Superior temporal gyrus (tissue), 1 donor: ENCODE measurements at regions not wholly inside any gene's neighbourhood (a gene's known extent, or its start where the extent isn't known, plus 50 kb on each side); places are given as distances from the start of the nearest gene placed in this dataset.
"Not testable (repeated sequence)": the region's sequence is repeated elsewhere in the genome, so short reads cannot be mapped to it uniquely, and the experiment has no call there.

Experiments used
- DNase-seq: peaks from one replicate; pipeline ENCODE4 v3.0.0-alpha.2; 2016; ENCODE audit errors: extremely low spot score

GRCh38 chr11:134845474-134846327 is 433.7 kb upstream of the B3GAT1 start:
- DNase-seq: no peak

DNA sequence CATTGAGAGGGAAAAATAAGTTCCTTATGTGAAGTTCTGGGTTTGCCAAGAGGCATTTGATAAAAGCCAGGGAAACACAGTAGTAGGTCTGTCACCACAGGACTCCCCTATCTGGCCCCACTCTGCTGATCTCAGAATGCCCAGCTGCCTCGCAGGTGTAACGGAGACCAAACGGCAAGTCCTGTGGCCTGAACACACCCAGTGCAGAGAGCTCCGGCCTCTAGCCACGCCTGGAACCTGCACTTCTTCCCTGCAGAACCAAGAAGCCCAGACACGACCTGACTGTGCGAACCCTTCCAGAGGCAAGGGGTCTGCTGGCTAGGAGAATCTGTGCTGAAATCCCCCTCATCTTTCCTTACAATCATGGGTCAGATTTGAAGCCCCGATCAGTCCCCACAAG is 432.8 kb upstream of the B3GAT1 start:
- no peak for DNase-seq

- no peak for DNase-seq
Measured at GRCh38 chr11:134843735-134844134, 431.7 kb upstream of the B3GAT1 start.

GRCh38 chr11:134843020-134843419 is 431.0 kb upstream of the B3GAT1 start:
- no peak for DNase-seq

- no peak for DNase-seq
Measured at GRCh38 chr11:134841972-134842371, 429.9 kb upstream of the B3GAT1 start.

GRCh38 chr11:134841411-134841810 is 429.4 kb upstream of the B3GAT1 start:
- DNase-seq: no peak

DNA sequence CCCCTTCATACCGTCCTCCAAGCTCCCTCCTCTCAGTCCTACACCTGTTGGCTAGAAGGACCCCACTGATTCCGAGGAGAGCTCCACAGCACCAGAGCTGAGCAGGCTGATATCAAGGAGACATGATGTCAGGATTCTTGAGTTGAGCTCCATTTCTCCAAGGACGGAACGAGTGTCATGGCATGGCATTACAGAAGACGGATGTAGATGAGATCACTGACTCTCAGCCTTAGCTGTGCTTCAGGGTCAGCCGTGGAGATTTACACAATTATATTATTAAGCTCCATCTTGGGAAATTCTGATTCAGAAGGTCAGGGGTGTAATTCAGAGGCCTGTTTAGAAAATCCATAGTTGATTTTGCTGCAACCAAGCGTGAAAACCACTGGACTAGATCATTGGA is 428.9 kb upstream of the B3GAT1 start:
- DNase-seq: no peak

DNA sequence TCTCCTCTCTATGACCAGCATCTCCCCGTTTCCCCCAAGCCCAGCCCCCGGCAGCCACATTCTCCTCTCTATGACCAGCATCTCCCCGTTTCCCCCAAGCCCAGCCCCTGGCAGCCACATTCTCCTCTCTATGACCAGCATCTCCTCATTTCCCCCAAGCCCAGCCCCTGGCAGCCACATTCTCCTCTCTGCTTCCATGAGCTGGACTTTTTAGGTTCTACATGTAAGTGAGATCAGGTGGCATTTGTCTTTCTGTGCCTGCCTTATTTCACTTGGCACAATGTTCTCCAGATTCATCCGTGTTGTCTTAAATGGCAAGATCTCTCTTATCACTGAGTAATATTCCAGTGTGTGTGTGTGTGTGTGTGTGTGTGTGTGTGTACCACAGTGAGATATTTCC is 428.1 kb upstream of the B3GAT1 start:
- not testable (repeated sequence) for DNase-seq

DNA sequence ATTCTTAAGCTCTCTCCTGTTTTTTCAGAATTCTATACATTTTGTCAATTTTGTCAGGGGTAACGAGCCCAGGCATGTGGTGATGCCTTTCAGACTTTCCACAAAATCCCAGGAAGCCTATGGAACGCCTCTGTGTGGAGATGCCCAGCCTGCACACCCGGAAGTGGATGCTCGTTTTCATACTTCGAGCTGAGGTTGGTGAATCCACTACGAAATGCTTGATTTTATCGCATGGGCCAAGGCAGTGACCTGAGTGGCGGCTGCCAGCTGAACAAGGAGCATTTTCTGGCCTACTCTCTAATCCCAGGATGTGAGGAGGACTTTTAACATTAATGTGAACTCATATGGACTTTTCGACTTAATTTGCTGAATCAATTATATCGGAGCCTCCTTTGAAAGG is 426.7 kb upstream of the B3GAT1 start:
- DNase-seq: no peak

- DNase-seq: no peak
Measured at GRCh38 chr11:134837887-134838232, 425.8 kb upstream of the B3GAT1 start.

DNA sequence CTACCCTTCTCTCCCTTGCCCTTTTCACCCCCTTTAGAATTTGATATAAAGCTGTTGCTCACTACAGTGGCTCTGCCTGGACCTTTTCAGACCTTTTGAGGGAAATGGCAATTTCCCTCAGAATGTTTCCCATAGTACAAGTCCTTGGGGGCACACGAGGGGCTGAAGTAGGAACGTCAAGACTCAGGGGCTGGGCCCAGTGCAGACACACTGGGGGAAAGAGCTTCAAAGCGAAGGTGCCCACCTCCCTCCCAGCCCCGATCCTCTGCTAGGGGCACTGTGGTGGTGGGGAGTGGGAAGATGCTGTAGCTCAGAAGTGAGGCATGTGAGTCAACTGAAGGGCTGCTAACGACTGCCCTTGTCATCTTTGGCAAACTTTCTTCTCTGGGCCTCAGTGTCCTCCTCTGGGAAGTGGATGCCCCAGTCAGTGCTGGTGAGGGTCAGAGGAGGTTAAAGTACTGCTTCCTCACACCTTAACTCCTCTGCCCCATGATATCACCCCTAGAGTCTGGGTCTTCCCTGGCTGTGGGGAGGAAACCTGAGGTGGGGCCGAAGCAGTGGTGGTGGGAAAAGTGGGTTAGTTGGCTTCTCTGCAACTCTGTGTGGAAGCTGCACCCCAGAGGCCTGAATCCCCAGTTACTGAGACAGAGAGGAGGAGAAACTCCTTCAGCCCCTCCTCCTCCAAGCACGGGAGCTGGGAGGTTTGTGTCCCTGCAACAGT is 425.3 kb upstream of the B3GAT1 start:
- DNase-seq: no peak

DNA sequence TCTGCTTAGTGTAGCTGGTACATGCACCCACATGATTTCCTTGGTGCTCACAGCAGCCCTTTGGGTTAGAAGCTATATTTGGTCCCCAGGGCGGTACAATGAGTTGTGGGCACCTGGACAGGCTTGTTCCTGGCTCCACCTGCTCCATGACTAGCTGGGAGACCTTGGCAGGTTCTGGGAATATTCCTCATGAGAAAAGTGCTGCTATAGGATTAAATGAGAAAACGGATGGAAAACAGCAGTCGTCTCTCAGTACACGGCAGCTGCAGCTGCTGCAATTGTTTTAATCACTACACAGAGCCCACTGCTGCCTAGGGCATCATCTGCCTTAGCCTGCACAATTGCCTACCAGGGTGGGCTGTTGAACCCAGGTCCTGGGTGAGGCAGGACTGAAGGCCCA is 424.5 kb upstream of the B3GAT1 start:
- DNase-seq: no peak

DNA sequence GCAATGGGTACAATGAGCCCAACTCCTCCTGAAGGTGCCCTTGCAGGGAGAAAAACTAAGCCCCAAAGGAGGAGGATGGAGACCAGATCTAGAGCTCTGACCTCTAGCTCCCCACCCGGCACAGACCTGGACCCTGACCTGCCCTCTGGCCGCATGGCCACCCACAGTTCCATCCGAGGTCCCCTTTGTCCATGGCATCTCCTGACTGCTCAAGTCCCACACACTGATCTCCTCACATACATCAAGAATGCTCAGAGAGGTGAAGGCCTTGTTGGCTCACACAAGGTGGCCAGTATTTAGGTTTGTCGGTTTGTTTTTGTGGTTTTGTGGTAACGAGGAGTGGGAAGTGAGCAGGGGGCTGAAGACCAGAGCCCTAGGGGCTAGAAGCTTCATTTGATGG is 423.5 kb upstream of the B3GAT1 start:
- DNase-seq: no peak

DNA sequence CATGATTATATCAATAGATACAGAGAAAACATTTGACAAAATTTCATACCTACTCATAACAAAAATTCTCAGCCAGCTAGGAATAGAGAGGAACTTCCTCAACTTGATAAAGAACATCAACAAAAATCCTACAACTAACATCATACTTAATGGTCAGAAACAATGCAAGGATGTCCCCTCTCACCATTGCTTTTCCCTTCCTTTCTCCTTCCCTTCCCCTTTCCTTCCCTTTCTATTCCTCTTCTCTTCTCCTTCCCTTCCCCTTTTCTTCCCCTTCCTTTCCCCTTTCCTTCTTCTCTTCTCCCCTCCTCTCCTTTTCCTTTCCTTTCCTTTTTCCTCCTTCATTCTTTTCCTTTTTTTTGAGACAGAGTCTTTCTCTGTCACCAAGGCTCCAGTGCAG is 418.3 kb upstream of the B3GAT1 start:
- no peak for DNase-seq

DNA sequence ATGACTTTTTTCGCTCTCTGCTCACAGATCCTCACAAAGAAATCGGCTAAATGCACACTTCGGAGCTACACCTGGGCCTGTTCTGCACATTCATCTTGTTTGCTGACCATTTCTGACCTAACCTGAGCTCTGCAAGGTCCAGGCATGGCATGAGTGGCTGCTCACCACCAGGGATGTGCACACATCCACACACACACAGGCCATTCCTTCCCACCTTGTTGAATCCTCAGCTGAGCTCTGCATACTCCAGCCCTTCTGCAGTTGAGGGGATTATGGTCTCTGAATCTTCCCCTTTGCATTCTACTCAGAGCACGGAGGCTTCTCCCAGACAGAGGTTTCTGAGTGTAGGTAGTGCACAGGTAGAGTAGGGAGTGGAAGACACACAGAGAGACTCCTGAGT is 411.9 kb upstream of the B3GAT1 start:
- no peak for DNase-seq

GRCh38 chr11:134822897-134823296 is 410.9 kb upstream of the B3GAT1 start:
- DNase-seq: peak; percentile 17

- DNase-seq: no peak
Measured at GRCh38 chr11:134821422-134821821, 409.4 kb upstream of the B3GAT1 start.

DNA sequence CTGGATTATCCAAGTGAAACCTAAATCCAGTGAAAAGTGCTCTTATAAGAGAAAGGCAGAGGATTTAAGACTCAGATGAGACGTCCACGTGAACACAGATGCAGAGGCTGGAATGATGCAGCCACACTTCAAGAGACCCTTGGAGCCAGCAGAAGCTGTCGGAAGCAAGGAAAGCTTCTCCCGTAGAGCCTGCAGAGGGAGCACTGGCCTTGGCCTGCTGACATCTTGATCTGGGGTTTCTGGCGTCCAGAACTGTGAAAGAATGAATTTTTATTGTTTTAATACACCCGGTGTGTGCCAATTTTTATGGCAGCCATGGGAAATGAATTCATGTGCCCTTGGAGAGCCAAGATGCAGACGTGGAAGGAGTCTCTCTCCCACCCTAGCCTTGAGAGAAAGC is 407.0 kb upstream of the B3GAT1 start:
- DNase-seq: no peak

DNA sequence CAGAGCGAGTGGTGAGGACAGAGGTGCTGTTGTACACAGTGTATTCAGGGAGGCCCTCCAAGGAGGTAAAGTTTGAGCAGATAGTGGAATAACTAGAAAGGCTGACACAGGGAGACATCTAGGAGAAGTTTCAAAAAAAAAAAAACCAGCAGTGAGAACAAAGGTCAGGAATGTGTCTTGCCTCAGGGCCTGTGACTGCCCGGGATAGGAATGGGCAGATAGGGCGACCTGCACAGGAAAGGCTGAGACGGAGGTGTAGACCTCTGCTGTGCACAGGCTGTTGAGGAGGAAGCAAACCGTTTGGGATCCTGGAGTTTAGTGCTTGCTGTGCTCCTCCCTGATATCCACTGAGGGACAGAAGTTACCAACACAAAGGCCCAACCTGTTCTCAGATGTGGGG is 406.5 kb upstream of the B3GAT1 start:
- DNase-seq: no peak

DNA sequence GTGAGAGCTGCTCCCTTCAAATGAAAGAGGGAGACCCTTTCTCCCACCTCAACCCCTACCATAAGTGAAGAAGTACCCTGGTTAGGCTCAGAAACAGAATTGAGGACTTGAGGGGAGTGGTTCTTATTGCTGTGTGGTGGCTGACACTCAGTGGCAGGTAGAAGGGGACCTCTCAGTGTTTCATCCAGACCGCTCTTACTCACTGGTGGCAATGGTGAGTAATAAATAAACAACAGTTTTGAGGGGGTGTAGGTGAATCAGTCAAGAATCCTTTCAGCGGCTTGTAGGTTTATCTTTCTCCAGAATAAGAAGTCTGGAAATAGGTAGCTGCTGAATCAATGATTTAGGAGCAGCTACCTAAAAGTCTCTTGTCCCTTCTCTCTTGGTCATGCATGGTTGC is 403.4 kb upstream of the B3GAT1 start:
- DNase-seq: no peak

GRCh38 chr11:134807997-134808396 is 396.0 kb upstream of the B3GAT1 start:
- no peak for DNase-seq

GRCh38 chr11:134802598-134802997 is 390.6 kb upstream of the B3GAT1 start:
- DNase-seq: no peak

DNA sequence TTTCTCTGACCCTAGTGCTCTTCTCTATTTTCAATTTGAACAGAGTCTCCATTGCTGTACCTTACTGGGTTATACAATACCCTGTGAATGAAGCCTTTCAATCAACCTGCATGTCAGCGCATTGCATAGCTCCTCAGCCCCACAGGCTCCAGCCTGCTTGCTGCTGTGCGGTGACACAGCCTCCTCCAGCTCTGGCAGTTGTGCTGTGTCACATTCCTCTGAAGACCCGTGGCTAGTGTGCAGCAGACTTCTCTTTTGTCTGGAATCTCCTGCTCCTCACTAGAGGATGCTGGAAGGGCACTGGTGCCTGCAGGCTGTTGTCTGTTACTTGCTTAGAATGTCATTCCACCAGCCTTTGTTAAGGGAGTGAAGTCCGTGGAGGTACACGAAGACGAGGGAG is 390.1 kb upstream of the B3GAT1 start:
- peak; percentile 15 for DNase-seq
